MM.1S (cell line): ENCODE measurements at regions not wholly inside any gene's neighbourhood (a gene's known extent, or its start where the extent isn't known, plus 50 kb on each side); places are given as distances from the start of the nearest gene placed in this dataset.

Experiments used
- DNase-seq: peaks from one replicate; pipeline ENCODE4 v3.0.0-alpha.2; 2015
- H2AFZ ChIP-seq: fragments of 300-600 bp; sonication (generic); 2 replicates; pipeline ENCODE4 v1.6.0; 2016; ENCODE audit warnings: antibody characterized with exemption, low read length
- H3F3A ChIP-seq: fragments of 300-600 bp; sonication (generic); 2 replicates; pipeline ENCODE4 v1.6.1; 2016; ENCODE audit warnings: mild to moderate bottlenecking, antibody characterized with exemption, low read length, moderate library complexity, mixed read lengths; ENCODE audit not compliant: insufficient read depth
- H3K27ac ChIP-seq: fragments of 300-600 bp; sonication (generic); 2 replicates; pipeline ENCODE4 v1.5.1; 2016; ENCODE audit warnings: mild to moderate bottlenecking, low read length
- H3K27me3 ChIP-seq: fragments of 300-600 bp; sonication (generic); replicated peaks from 2 replicates; pipeline ENCODE4 v1.6.0; 2016; ENCODE audit warnings: low read length; ENCODE audit not compliant: insufficient read depth
- H3K36me3 ChIP-seq: fragments of 300-600 bp; sonication (generic); replicated peaks from 2 replicates; pipeline ENCODE4 v1.6.1; 2016; ENCODE audit warnings: mild to moderate bottlenecking, low read length, mixed read lengths; ENCODE audit not compliant: insufficient read depth
- H3K4me1 ChIP-seq: fragments of 300-600 bp; sonication (generic); 2 replicates; pipeline ENCODE4 v1.6.1; 2016; ENCODE audit warnings: low read length, mixed read lengths
- H3K4me2 ChIP-seq: fragments of 300-600 bp; sonication (generic); 2 replicates; pipeline ENCODE4 v1.6.0; 2016; ENCODE audit warnings: low read depth, low read length
- H3K4me3 ChIP-seq: fragments of 300-600 bp; sonication (generic); 2 replicates; pipeline ENCODE4 v1.5.1; 2016; ENCODE audit warnings: low read length, mixed read lengths
- H3K79me2 ChIP-seq: fragments of 300-600 bp; sonication (generic); 2 replicates; pipeline ENCODE4 v1.6.1; 2016; ENCODE audit warnings: mixed run types, low read length, mixed read lengths
- H3K9ac ChIP-seq: fragments of 300-600 bp; sonication (generic); 2 replicates; pipeline ENCODE4 v1.6.1; 2016; ENCODE audit warnings: low read length, mixed read lengths
- H3K9me2 ChIP-seq: fragments of 300-600 bp; sonication (generic); replicated peaks from 2 replicates; pipeline ENCODE4 v1.6.1; 2016; ENCODE audit warnings: mild to moderate bottlenecking, low read length, mixed read lengths; ENCODE audit not compliant: insufficient read depth
- H3K9me3 ChIP-seq: fragments of 300-600 bp; sonication (generic); replicated peaks from 2 replicates; pipeline ENCODE4 v1.6.1; 2016; ENCODE audit warnings: mild to moderate bottlenecking, low read length, mixed read lengths; ENCODE audit not compliant: insufficient read depth
- H4K20me1 ChIP-seq: fragments of 300-600 bp; sonication (generic); 2 replicates; pipeline ENCODE4 v1.6.1; 2016; ENCODE audit warnings: mild to moderate bottlenecking, low read length, moderate library complexity, mixed read lengths; ENCODE audit not compliant: insufficient read depth
- CTCF ChIP-seq: fragments of 300-600 bp; sonication (generic); IDR thresholded peaks from 2 replicates; pipeline ENCODE4 v1.5.1; 2016; ENCODE audit warnings: antibody characterized with exemption, low read length, mixed read lengths
- EZH2 ChIP-seq: fragments of 300-600 bp; sonication (generic); optimal IDR thresholded peaks from 2 replicates; pipeline ENCODE3; 2017; ENCODE audit warnings: low read depth, mild to moderate bottlenecking, antibody characterized with exemption, low read length, mixed read lengths
- EZH2phosphoT487 ChIP-seq: fragments of 300-600 bp; sonication (generic); IDR thresholded peaks from 2 replicates; pipeline ENCODE4 v1.6.1; 2018; ENCODE audit warnings: antibody characterized with exemption, low read length

- no peaks in the 10 kb centered on the region for H3K79me2 ChIP-seq
- H3K36me3 ChIP-seq = no peaks in the 10 kb centered on the region
- no peak for TF ChIP-seq EZH2
- TF ChIP-seq EZH2phosphoT487 = no peak
- no peaks in the 10 kb centered on the region for H3K9me3 ChIP-seq
- H3K4me2 ChIP-seq = no peak overlapping the region
- no peak overlapping the region for H2AFZ ChIP-seq
- DNase-seq = no peak
- H3K27ac ChIP-seq = no peak overlapping the region
- no peak overlapping the region for H3K9ac ChIP-seq
- H3K4me3 ChIP-seq = no peak overlapping the region
- H4K20me1 ChIP-seq = no peaks in the 10 kb centered on the region
- H3K27me3 ChIP-seq = no peaks in the 10 kb centered on the region
- H3F3A ChIP-seq = no peaks in the 10 kb centered on the region
- no peaks in the 10 kb centered on the region for H3K9me2 ChIP-seq
- H3K4me1 ChIP-seq = no peaks in the 10 kb centered on the region
Measured at GRCh38 chr22:22369964-22370270, 125.3 kb downstream of the VPREB1 start.

GRCh38 chr22:22371031-22371541 lies 126.5 kb downstream of the VPREB1 start:
- no peaks in the 10 kb centered on the region for H3F3A ChIP-seq
- H3K9ac ChIP-seq = no peak overlapping the region
- H3K27ac ChIP-seq = no peak overlapping the region
- no peak for TF ChIP-seq CTCF
- TF ChIP-seq EZH2phosphoT487 = no peak
- no peak for TF ChIP-seq EZH2
- no peak overlapping the region for H3K4me2 ChIP-seq
- H3K9me3 ChIP-seq = no peaks in the 10 kb centered on the region
- H3K9me2 ChIP-seq = no peaks in the 10 kb centered on the region
- no peak for DNase-seq
- H3K4me1 ChIP-seq = peaks cover 10% of the 10 kb centered on the region
- no peaks in the 10 kb centered on the region for H3K27me3 ChIP-seq
- no peak overlapping the region for H3K4me3 ChIP-seq
- H3K36me3 ChIP-seq = no peaks in the 10 kb centered on the region
- H4K20me1 ChIP-seq = no peaks in the 10 kb centered on the region
- H3K79me2 ChIP-seq = no peaks in the 10 kb centered on the region
- no peak overlapping the region for H2AFZ ChIP-seq

GRCh38 chr22:22372086-22372485 lies 127.5 kb downstream of the VPREB1 start:
- Histone ChIP-seq H2AFZ (no peak overlapping the region), H3F3A (no peaks in the 10 kb centered on the region), H3K4me1 (peaks cover 10% of the 10 kb centered on the region), H3K9ac (no peak overlapping the region), H4K20me1 (no peaks in the 10 kb centered on the region), H3K4me3 (no peak overlapping the region), H3K4me2 (no peak overlapping the region), H3K9me2 (no peaks in the 10 kb centered on the region), H3K79me2 (no peaks in the 10 kb centered on the region), H3K27ac (no peak overlapping the region), H3K27me3 (no peaks in the 10 kb centered on the region), H3K9me3 (no peaks in the 10 kb centered on the region), H3K36me3 (no peaks in the 10 kb centered on the region)
- DNase-seq = no peak
- TF ChIP-seq EZH2 = no peak
- TF ChIP-seq CTCF = no peak
- no peak for TF ChIP-seq EZH2phosphoT487

- H3K36me3 ChIP-seq = no peaks in the 10 kb centered on the region
- H4K20me1 ChIP-seq = no peaks in the 10 kb centered on the region
Measured at GRCh38 chr22:22374163-22374562, 129.6 kb downstream of the VPREB1 start.

More at GRCh38 chr22:22374163-22374562, 129.6 kb downstream of the VPREB1 start:
- Histone ChIP-seq H3K4me2 (no peak overlapping the region), H3K27me3 (no peaks in the 10 kb centered on the region), H3K4me1 (peaks cover 10% of the 10 kb centered on the region), H3K9me2 (no peaks in the 10 kb centered on the region), H3K27ac (no peak overlapping the region), H3K79me2 (no peaks in the 10 kb centered on the region), H3K4me3 (no peak overlapping the region), H2AFZ (no peak overlapping the region), H3K9ac (no peak overlapping the region), H3K9me3 (no peaks in the 10 kb centered on the region), H3F3A (no peaks in the 10 kb centered on the region)
- TF ChIP-seq CTCF = no peak
- no peak for TF ChIP-seq EZH2phosphoT487
- no peak for TF ChIP-seq EZH2
- no peak for DNase-seq
